AG04450 (cell line): ENCODE measurements at regions not wholly inside any gene's neighbourhood (a gene's known extent, or its start where the extent isn't known, plus 50 kb on each side); places are given as distances from the start of the nearest gene placed in this dataset.

Source experiments
- CTCF ChIA-PET: fragments of 300-600, 350-600 bp; formaldehyde crosslinking; extraction: SDS; loops from one replicate; lab custom pipeline; 2022; ENCODE audit warnings: antibody characterized with exemption, inconsistent platforms; lab: Charles Lee
- POLR2A ChIA-PET: fragments of 350-600 bp; formaldehyde crosslinking; extraction: SDS; loops from one replicate; lab custom pipeline; 2021; ENCODE audit warnings: antibody characterized with exemption, inconsistent platforms; lab: Yijun Ruan, JAX
- DNase-seq: peaks from one replicate; pipeline ENCODE4 v3.0.0-alpha.2; 2011; ENCODE audit warnings: low read depth, low spot score
- H3K27ac ChIP-seq: one replicate; pipeline ENCODE4 v1.5.1; 2012; ENCODE audit warnings: low read depth, low read length, control low read depth
- H3K27me3 ChIP-seq: one replicate; pipeline ENCODE4 v1.6.0; 2012; ENCODE audit warnings: low read length; ENCODE audit not compliant: control insufficient read depth, insufficient read depth
- H3K4me3 ChIP-seq: 2 replicates; pipeline ENCODE4 v1.5.1; 2011; ENCODE audit warnings: mild to moderate bottlenecking, low read depth, low read length, control low read depth
- H3K9me3 ChIP-seq: 2 replicates; pipeline ENCODE4 v1.5.1; 2012; ENCODE audit warnings: low read length; ENCODE audit not compliant: control insufficient read depth, insufficient read depth
- CTCF ChIP-seq: IDR thresholded peaks from 2 replicates; pipeline ENCODE4 v1.5.1; 2011; ENCODE audit warnings: low read depth, low read length, control low read depth, inconsistent platforms

DNA sequence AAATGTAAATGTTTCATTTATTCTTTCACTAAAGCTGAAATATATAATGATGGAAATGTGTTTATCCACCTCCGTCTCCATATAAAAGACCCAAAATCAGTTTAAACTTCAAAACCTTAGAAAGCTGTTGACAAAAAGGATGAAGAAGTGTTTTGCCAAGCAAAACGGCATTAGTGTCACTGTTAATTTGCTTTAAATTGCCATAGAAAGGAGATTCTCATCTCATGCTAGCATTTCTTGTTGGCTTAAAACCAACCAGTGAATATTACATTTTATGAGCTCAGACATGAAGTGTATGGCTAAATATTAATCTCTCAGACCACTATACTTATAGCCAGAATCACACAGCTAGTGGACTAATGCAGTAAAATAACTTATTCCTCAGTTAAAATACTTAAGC, 398.8 kb downstream of the KIF2B start:
- TF ChIP-seq CTCF, result no peak
- no peak for DNase-seq
- CTCF ChIA-PET, result no interaction called here
- H3K9me3 ChIP-seq, result no peaks in the 10 kb centered on the region
- H3K27me3 ChIP-seq, result no peaks in the 10 kb centered on the region
- H3K27ac ChIP-seq, result no peak overlapping the region
- POLR2A ChIA-PET, result no interaction called here
- no peak overlapping the region for H3K4me3 ChIP-seq

DNA sequence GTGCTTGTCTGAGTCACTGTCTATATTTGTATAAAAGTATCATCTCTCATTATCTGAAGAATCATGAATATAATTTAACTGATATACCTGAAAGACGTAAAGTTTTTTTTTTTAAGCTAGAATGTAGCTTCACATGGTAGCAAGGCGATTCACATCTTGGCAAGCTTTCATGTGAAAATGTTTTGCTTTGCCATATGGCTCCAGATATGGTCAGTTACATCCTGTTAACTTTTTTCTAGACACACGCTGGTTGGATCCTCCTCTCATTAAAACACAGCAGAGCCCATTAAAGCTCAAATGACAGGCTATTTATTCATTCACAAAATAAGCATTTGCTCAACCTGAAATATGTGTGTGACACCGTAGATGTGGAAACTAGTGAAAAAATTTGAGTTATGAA, 412.8 kb downstream of the KIF2B start:
- ChIA-PET POLR2A (no interaction called here), CTCF (no interaction called here)
- no peak for TF ChIP-seq CTCF
- peaks cover 8% of the 10 kb centered on the region; the same call in 1 of the 2 replicates for H3K9me3 ChIP-seq
- no peak overlapping the region for H3K27ac ChIP-seq
- no peaks in the 10 kb centered on the region for H3K27me3 ChIP-seq
- no peak overlapping the region for H3K4me3 ChIP-seq
- DNase-seq, result no peak

- Histone ChIP-seq H3K4me3 (no peak overlapping the region), H3K27ac (no peak overlapping the region), H3K27me3 (no peaks in the 10 kb centered on the region), H3K9me3 (peaks cover 8% of the 10 kb centered on the region; the same call in 1 of the 2 replicates)
- POLR2A ChIA-PET, result no interaction called here
- no peak for TF ChIP-seq CTCF
- DNase-seq, result no peak
- CTCF ChIA-PET, result no interaction called here
Measured at GRCh38 chr17:54237911-54238515, 415.3 kb downstream of the KIF2B start.

DNA sequence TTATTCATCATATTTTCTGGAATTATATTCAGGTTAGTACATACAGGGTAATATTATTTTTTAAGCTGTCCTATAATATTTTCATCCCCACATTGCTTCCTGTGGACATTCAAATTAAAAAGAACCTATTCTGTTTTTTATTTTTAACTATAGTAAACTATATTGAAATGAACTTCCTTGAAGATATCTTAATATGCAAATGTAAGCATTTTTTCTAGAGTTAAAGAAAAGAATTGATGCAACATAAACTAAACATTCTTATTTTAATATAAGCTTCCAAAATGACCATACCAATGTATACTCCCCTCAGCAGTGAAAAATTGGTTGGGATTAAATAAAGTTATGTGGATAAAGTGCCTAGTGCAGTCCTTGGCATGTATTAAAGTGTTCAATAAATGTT, 416.6 kb downstream of the KIF2B start:
- ChIA-PET POLR2A (no interaction called here), CTCF (no interaction called here)
- no peak overlapping the region for H3K4me3 ChIP-seq
- no peak overlapping the region for H3K27ac ChIP-seq
- peaks cover 5% of the 10 kb centered on the region; the same call in 1 of the 2 replicates for H3K9me3 ChIP-seq
- H3K27me3 ChIP-seq, result no peaks in the 10 kb centered on the region
- no peak for TF ChIP-seq CTCF
- no peak for DNase-seq

DNA sequence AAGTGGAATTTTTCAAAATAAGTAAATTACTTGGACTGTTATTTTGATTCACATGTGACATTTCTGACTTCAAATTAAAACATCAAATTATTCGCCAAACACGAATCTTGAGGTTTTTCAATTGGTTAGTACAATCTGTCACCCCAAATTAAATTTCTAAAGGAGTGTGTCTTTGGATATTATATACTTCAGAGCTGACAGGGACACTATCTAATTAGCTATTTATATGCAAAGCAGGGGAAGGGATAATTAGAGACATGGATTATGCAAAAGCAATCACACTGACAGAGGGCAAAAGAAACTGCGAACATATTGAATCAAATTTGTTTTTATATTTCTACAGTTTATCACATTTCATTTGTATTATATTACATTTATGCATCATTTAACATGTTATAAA, 433.0 kb downstream of the KIF2B start:
- ChIA-PET POLR2A (no interaction called here), CTCF (no interaction called here)
- no peak for DNase-seq
- Histone ChIP-seq H3K27ac (no peak overlapping the region), H3K9me3 (peaks cover 18% of the 10 kb centered on the region), H3K4me3 (no peak overlapping the region), H3K27me3 (no peaks in the 10 kb centered on the region)
- no peak for TF ChIP-seq CTCF
